Activated CD4-positive, alpha-beta T cell treated with anti-CD3 and anti-CD28 coated beads for 1 hour (primary cell): ENCODE measurements at regions not wholly inside any gene's neighbourhood (a gene's known extent, or its start where the extent isn't known, plus 50 kb on each side); places are given as distances from the start of the nearest gene placed in this dataset.

ENCODE experiments used
- DNase-seq: peaks from one replicate; pipeline ENCODE4 v3.0.0-alpha.2; 2020

DNA sequence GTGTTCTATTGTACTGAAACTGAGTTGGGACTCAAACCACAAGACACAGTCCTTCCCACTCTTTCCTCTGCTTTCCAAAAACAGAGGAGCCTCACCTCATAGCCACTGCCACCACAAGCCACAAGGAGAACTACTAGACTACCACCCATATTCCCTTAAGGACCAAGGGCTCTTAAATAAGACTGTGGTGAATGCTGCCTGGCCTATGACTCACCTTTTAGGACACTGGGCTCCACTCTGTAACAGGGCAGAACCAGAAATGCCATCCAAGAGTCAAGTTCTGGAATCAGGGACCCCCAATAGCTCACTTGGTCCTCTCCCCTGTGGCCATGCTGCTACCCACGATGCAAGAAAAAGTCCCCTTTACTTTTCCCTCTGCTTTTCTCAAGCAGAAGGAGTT, 851.4 kb downstream of the BCL11A start:
- DNase-seq, result no peak

DNA sequence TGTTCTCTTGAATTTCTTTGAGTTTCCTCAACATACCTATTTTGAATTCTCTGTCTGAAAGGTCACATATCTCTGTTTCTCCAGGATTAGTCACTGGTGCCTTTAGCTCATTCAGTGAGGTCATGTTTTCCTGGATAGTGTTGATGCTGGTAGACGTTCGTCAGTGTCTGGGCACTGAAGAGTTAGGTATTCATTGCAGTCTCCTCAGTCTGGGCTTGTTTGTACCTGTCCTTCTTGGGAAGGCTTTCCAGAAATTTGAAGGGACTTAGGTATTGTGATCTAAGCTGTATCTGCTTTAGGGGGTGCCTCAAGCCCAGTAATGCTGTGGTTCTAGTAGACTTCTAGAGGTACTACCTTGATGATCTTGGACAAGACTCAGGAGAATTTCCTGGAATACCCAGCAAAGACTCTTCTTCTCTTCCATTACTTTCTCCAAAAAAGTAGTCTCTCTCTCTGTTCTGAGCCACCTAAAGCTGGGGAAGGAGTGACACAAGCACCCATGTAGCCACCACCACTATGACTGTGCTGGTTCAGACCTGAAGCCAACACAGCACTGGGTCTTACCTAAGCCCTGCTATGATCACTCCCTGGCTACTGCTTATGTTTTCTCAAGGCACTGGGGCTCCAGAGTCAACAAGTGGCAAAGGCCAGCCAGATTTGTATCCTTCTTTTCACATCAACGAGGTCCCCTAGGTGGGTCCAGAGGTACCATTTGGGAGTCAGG, 852.0 kb downstream of the BCL11A start:
- DNase-seq, result no peak

DNA sequence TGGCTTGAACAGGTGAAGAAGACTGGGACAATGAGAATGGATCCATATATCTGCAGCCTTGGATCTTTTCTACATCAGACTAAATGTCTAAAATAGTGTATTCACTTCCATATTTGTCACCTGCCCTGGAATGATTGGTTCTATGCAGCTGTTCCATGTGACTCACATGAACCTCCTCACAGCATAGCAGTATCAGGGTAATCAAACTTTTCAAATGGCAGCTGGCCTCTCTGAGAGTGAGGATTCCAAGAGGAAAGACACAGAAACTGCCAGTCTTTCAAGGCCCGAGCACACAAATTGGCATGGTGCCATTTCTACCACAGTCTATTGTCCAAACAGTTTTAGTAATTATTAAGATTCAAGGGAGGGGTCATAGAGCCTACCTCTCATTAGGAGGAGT, 859.3 kb downstream of the BCL11A start:
- DNase-seq, result no peak

DNA sequence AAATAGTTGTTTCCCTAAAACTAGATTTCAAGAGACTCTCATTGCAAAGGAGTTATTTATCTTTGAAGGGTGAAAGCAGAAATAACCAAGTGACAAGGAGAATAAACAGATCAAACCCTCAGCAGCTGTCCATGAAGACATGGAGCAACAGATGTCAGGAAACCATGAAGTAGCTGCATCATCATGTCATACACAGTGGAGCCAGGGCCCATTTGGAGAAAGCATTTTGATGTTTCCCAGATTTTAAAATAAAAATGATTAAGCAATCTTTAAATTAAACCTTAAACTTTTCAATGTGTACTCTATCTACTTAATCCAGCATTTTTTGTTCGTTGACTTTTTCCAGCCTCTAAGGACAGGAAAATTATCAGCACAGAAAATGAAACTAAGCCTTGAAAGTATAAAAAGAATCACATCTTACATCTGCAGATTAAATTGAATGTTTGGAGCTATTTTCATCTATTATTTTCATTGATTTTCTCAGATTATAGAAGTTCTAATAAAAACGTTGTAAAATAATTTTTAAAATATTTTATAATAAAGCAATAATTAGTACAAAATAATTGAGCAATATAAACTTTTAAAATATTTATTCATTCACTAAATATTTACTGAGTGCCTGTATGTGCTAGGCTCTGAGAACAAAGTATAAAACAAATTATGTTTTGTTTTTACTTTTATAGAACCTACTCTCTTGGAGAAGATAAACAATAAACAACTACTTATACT, 860.1 kb downstream of the BCL11A start:
- DNase-seq, result no peak

DNA sequence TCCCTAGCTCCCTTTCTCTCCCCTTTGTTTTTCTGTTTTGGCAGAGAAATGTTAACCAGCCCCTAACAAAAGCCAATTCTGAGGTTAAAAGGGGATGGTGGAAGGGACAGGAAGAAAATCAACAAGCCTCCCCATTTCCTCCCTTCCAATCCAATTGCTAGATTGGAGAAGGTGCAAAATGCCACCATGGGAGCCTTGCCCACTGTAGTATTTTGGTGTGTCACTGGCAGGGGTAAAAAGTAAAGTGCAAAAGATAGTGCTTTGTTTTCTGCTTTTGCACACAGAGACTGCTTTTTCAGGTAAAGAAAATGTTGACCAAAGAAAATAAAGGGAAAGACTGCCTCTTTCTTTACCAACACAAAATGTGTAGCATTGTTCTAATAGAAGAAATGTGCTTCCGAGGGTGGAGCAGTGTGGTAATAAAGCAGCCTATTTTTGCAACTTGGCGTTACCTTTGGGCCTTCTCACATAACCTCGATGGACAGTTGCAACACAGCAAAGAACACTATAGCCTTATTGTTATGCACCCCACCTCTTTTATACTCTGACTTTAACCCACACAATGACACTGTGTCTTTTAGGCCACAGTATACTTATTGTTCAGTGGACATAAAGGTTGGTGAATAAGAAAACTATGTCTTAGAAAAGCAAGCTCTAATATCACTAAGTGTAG, 861.8 kb downstream of the BCL11A start:
- no peak for DNase-seq

DNA sequence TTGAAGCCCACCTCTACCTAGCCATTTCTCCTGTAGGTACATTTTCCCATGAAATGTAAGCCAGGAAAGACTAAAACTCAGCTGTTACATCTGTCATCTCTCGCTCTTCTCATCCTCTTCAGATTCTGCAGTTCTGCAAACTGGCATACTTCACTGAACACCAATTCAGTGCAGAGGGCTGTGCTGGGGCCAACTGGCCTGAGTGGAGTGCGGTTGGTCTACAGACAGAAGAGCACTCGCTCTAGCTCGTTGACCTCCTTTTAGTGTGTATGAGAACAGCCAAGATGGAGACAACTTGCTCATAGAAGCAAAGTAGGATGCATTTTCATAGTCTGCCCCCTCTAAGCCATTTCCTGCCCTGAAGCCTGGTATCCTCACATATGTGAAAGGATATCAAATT, 862.6 kb downstream of the BCL11A start:
- no peak for DNase-seq

DNA sequence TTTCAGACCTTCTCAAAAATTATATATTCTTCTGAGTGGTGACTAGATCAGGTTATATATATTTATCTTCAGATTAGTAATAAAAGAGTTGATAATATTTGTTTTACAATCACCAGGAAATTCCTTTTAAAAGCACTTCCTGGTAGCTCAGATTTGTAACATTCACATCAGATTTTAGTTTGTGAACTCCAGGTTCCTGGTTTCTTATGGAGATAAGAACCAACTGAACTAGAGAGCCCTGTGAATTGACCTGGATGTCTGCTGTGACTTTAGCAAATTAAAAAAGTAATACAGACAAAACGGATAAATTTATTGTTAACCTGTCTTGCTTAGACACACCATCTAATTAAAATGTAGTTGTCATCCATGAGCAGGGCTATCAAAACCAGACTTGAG, 868.7 kb downstream of the BCL11A start:
- no peak for DNase-seq

DNA sequence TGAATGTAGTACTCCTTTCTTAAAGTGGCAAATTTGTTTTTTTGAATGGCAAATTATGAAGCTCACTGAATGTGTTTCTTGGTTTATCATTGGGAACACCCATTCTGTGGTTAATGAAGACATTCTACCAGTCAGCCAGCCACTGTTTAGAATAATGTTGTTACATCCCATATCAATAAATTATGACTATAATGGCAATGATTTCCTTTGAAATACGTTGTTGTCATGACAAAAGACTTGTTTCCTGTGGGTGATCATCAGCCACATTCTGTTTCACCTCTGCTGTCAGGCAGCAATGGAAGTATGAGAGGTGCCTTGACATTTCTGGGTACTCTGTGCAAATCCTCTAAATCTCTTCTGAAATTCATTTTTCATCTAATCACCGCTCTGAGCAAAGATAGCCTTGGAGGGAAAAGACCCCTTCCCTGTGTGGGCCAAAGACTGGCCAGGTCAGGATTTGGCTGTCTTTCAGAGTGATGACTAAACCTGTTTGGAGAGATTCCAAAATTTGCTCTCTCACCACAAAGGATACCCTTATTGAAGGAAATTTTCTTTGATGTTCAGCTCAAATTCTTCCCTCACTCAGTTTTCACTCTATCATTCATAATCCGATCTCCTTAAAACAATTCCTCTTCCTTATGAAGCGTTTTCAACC, 869.2 kb downstream of the BCL11A start:
- DNase-seq, result no peak

DNA sequence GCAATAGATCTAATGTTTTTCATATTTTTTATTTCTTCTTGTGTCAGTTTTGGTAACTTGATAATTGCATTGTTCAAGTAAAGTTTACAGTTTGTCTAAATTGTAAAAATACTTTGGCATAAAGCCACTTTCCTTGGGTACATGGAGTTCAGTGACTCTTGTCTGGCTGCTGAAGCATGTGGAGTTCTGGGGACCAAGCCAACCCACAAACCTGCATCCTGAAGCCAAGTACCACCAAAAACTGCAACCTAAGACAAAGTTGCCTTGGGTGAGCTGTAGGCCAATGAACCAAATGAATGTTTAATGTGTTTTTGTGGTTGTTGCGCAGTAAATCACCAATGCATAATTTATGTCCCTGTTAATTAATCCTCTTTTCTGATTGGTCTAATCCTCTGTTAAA, 872.6 kb downstream of the BCL11A start:
- DNase-seq, result no peak

DNA sequence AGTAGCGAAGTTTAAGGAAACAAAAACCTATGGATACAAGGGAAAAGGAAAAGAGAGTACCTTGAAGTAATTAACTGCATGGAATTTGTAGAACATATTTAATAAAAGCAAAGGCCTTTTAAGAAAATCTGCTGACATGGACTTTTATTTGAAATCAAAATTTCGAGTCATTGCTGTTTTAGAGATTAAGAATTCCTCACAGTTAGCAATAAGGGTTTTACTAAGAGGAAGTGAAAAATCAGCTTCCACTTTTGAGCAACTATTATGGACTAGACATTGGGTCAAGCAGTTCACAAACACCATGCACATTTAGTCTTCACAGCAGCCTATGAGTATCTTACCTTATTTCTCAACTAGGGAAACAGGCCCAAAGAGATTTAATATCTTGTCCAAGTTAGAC, 876.3 kb downstream of the BCL11A start:
- DNase-seq, result no peak

DNA sequence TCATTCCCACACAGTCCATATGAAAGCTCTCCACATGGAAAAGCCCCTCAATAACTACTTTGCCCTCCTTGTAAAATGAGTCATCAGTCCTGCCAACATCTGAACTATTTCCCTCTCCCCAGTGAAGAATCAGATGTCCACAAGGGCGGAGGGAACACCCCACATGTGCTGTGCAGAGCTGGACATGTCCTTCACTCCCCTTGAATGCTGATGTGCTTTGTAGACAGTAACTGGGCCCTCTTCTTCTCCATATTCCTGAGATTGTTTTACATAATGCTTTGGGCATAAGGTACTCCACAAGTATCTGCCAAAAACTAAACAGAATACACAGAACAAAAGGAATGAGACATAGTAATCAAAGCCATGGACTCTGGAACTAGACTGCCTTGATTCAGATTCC, 879.4 kb downstream of the BCL11A start:
- DNase-seq, result no peak

DNA sequence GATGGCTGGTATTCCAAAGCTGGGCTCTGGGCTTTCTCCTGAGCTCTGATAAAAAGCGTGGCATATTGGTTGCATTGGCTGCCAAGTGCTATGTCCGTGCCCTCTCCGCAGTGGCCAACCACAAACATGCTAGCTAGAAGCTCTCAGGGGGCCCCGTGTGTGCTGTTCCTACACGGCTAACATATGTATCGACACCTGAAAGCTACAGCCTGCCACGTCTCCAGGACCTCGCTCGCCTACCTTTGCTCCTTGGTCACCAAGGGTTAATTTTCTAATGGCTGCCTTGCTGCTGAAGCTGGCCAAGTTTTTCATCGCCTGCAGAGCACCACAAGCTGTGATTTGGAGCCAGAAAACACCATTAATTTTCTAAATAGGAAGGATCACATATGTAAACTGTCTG, 888.4 kb downstream of the BCL11A start:
- DNase-seq, result no peak

DNA sequence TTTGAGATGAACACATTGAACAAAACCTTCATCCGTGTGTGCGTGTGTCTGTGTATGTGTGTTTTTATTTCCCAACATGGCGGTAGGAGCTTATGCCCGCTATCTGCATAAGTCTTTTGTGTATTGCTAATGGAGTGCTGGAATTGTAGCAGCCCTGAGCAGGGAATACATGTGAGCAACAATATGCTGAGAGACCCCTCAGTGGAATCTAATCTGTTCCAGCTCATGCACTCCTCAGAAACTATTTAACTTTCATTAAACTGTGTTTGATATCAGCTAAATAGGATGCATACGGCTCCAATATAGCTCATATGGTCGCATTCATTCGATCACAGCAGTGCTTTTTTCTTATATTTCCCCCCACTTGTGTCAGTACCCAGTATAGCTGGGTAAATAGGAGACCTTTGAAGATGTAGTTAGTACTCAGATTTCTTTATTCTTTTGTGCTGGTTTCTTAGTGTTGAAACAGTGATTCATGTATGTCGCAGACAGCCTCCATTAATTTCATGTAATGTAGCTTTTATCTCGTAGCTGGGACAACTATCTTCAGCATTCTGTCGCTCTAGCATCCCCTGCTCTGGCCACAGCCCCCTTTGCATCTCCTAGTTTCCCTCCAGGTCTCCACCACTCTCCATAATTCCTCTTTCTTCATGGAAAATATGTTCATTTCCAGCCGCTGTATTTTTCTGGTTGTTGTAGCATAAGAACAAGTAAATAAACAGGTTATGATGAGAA, 891.2 kb downstream of the BCL11A start:
- no peak for DNase-seq

DNA sequence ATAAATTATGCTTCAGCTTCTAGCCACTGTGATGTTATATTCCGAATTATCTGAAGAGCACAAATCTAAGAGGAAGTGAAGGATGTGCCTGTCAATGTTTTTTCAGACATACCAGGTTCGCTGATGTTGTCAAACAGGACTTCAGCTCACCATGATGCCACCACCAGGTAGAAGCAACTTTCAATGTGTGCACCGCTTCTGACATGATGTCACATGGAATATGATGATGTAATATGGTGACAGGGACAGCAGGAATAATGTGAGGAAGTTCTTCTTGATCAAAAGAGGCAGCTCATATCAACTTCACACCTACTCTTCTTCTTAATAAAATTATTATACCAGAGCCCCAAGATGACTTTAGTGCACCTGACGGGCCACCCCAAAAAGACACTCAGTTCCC, 893.2 kb downstream of the BCL11A start:
- DNase-seq, result no peak

DNA sequence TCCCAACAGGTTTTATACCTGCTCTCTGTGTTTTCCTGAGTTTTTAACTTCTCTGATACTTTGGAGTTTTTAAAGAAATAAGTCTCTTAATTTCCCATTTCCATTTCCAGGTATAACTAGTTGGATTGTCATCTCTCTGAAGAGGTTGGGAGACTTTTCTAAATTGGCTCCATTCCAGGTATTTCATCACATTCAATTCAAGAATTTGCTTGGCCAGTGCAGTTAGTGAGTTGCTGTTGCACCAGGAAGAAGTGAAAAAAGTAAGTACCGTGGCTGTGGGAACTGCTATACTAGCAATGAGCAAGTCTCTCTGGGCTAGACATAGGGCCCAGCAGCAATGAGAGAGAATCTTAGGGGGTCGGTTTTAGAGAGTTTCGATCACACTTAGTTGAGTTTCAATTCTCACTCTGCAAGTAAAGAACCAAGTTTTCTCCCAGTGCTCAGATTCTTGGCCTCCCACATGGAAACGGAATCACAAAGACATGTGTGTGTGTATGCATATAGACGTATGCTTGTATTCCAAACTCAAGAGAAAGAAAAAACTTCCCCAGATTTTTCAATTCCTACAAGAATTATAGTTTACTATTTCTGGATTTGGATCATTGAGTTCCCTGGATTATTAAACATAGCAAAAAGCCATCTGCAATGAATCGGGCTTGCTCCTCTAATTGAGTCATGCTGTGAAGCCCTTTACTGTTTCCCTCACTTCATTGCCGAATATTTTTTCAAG, 894.4 kb downstream of the BCL11A start:
- no peak for DNase-seq

DNA sequence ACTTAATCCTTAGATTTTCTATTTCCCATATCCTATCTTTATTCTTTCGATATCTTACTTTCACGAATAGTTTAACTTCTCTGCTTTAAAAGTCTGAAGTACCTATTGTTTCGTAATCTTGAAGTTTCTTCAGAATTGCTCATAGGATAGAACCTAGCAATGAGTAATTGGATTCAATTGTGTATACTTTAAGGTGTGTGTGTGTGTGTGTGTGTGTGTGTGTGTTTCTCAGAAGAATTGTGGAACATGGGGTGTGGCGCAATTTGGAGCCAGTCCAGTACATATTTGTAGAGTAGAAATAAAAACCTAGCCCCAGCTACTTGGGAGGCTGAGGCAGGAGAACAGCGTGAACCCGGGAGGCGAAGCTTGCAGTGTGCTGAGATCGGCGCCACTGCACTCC, 897.6 kb downstream of the BCL11A start:
- DNase-seq, result no peak

DNA sequence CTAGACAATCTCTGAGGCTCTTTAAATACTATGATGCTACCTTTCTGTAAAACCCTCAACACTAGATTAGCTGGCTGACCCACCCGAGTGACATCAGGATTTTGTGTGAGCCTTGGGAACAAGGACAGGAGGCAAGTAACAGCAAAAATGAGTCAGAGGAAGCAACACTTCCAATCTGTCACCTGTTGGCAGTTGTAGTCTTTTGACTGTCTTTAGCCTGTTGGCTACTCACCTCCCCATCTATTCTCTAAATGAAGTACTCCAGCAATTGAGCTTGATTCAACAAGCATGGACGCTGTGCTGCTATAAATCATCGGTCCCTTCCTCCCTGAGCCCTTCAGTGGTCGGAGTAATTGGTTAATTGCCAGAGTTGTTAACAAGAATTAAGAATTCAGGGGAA, 898.7 kb downstream of the BCL11A start:
- DNase-seq, result no peak

DNA sequence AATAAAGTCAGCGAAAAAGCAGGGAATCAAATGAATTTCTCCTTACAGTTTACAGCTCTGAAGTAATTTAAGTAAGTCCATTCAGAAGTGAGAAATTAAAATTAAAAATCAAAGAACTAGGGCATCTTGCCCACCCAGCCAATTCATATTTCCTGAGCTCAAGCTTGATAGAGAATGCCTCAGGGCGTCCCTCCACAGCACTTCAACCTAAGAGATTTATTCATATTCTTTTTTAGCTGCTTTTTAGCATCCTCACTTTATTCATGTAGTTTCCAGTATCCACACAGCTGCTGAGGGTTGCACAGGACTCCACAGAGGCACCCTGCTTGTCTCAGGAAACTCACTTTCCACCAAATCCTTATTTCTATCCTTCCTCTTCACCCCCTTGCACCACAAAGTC, 900.3 kb downstream of the BCL11A start:
- no peak for DNase-seq

DNA sequence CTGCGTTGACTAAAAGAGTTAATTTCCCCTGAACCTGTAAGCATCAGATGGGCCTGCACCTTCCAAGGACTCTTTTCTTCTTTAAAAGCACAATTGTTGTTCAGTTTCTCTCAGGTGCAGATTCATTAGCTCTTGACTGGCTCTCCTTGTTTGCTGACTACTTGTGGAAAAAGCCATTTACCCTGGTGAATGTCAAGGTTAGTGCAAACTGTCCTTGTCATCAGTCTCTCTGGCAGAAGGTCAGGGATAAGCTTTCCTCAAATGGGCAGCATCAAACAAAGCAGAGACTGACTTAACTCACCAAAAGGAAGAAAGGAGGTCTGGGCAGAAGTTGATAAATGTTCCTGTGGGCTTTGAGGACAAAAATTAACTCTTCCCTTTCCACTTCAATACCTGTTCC, 922.7 kb downstream of the BCL11A start:
- no peak for DNase-seq

DNA sequence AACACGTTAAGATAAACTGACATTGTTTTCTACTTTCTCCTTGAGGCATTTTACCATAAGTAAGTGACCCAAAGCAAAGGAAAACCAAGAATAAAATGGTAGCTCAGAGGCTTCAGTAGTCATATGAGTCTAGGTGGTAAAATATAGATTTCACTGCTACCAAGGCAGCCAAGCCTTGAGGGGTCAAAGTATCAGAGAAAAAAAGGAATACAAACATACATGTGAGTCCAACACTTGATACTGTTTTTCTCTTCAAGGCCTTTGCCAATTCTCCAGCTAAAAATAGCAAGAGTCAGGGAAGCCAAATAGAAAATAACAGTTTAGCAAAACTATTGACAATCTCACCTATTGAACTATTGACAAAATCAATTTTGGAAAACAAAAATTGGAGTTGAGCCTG, 925.9 kb downstream of the BCL11A start:
- no peak for DNase-seq

DNA sequence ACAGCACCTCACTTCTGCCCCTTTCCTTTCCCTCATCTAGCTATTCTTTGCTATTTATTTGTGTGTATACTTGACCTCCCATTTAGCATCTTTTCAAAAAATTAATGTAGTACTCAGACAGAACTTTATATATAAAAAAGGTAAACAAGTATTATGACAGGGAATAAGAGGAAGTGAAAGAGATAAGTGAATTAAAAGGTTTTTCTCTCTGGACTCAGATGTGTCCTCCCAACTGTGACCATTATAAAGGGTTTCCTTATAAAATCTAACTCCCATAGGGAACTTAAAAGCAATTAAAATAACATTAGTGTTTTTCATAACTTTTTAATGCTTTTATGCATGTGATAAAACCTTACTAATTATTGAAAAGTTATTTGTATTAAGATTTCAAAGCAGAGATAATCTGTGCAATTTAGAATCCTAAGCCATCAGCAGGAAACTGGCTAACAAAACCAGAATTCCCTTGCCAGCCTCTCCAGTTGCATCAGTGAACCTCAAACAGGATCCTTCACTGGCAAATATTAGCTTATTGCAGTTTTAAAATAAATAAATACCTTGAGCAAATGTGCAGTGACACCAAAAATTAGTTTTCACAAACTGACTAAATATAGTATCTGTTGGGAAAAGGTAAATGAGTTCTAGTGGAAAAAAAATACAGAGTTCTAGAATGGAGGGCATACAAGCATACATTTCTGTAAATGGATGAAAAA, 930.7 kb downstream of the BCL11A start:
- no peak for DNase-seq

DNA sequence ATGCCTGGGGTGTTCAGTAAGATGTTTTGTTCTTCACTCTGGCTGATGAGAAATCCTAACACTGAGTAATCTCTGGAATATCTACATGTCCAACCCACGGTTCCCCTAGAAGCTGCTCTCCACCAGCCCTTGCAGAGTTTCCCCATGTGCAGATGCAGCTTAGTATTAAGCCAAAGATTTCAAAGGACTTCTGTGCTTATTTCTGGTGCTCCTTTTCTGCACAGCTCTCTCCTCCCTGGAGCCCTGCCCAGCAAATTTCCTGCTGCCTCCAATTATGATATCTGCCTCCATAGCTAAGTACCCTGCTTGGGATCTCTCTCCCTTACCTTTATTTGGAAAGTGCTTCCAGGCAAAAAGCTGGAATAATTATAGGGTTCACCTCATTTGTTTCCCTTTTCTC, 949.3 kb downstream of the BCL11A start:
- no peak for DNase-seq
